Gastrocnemius medialis (tissue), 4 donors: ENCODE measurements at regions not wholly inside any gene's neighbourhood (a gene's known extent, or its start where the extent isn't known, plus 50 kb on each side); places are given as distances from the start of the nearest gene placed in this dataset.

Experiments
- ATAC-seq, 2 donors: fragments of 150-250 bp; one replicate each; pipeline ENCODE4 v1.9.1; 2016
- DNase-seq, 2 donors: peaks; one replicate each; pipeline ENCODE4 v3.0.0-alpha.2; 2019
- H3K27ac ChIP-seq, 4 donors: fragments of 200-600 bp; sonication (generic); 1 replicate in 1 of 4; 2 replicates in 3 of 4; pipeline ENCODE4 v1.5.1; 2016 to 2018; ENCODE audit warnings: mild to moderate bottlenecking in 2 of 4, moderate library complexity in 1 of 4
- H3K27me3 ChIP-seq, 3 donors: fragments of 200-600 bp; sonication (generic) in 2 of 3; 1 replicate in 1 of 3; 2 replicates in 2 of 3; pipeline versions ENCODE4 v1.5.1 to v1.6.0; 2016 to 2019; ENCODE audit warnings: mild to moderate bottlenecking in 1 of 3, moderate library complexity in 1 of 3
- H3K36me3 ChIP-seq, 2 donors: fragments of 200-600 bp; sonication (generic) in 1 of 2; one replicate each; pipeline ENCODE4 v1.5.1; 2017 to 2018
- H3K4me1 ChIP-seq, 2 donors: fragments of 200-600 bp; sonication (generic) in 1 of 2; one replicate each; pipeline ENCODE4 v1.5.1; 2016 to 2017; ENCODE audit warnings: mild to moderate bottlenecking in 2 of 2
- H3K4me3 ChIP-seq, 4 donors: fragments of 200-600 bp; sonication (generic) in 3 of 4; 1 replicate in 1 of 4; 2 replicates in 3 of 4; pipeline ENCODE4 v1.5.1; 2016 to 2019; ENCODE audit warnings: mild to moderate bottlenecking in 2 of 4
- H3K9me3 ChIP-seq, 3 donors: fragments of 200-600 bp; sonication (generic) in 2 of 3; 1 replicate in 1 of 3; 2 replicates in 2 of 3; pipeline ENCODE4 v1.5.1; 2016 to 2019
- POLR2A ChIP-seq, 2 donors: fragments of 450-650 bp; IDR thresholded peaks; one replicate each; pipeline ENCODE4 v1.6.1; 2017; ENCODE audit warnings: antibody characterized with exemption in 2 of 2, mild to moderate bottlenecking in 2 of 2, moderate library complexity in 2 of 2
- in situ Hi-C, 4 donors: fragments of 200-750 bp; cut with MboI; loops; one replicate each; pipeline versions ENCODE4 v1.15.0 to v1.8.0; 2017; ENCODE audit warnings: low sequenced_read_pairs in 4 of 4
- intact Hi-C: fragments of 100-400 bp; cut with DNase I; formaldehyde crosslinking; loops from one replicate; pipeline ENCODE4 v1.15.1; 2023; ENCODE audit warnings: low total_unique reads
- TF ChIP-seq, protein P1 (sequence below), 5 experiments: fragments of 450-650 bp in 3 of 5; fragments of 200-600 bp in 2 of 5; sonication (generic) in 2 of 5; IDR thresholded peaks in 4 of 5; conservative IDR thresholded peaks in 1 of 5; 1 replicate in 4 of 5; 2 replicates in 1 of 5; pipeline ENCODE4 v1.5.1; 2016 to 2019; ENCODE audit warnings: antibody characterized with exemption in 5 of 5, mild to moderate bottlenecking in 3 of 5, moderate library complexity in 3 of 5

DNA sequence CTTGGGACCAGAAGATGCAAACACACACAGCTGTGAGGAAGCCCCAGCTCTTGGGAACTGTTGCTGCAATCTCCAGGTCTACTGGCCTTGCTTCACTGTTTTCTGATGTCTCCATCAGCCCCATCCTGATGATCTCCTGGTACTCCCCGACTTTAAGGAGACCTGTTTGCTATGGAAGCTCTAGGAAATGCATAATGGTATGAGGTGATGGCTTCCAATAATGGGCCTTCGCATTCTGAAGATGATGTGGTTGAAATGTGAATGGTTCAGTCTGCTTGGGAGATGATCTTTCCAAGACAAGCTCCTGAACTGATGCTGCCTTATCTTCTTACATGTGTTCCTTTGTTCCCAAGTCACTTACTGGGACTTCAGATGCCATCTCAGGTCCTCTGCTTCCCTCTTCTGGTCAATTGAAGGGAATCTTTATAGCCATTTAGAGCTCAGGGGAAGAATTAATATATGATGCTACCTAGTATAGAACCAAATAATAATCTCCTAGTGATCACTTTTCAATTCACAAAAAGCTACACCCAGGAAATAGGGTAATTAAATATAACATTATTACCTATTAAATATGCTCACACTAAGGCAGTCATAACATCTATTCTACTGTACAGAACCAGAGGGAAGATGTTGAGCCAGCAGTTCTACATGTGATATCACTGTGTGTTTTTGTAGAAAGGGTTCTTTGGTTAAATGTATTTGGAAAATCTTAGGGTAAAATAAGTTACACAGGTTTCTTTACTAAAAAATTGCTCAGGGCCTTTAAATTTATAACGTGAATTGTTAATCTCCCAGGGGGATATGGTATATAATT is 73.9 kb upstream of the VTCN1 start:
- Histone ChIP-seq H3K4me1 (no peaks in the 10 kb centered on the region), H3K4me3 (no peak overlapping the region), H3K27me3 (no peaks in the 10 kb centered on the region), H3K9me3 (no peaks in the 10 kb centered on the region), H3K27ac (no peak overlapping the region), H3K36me3 (no peaks in the 10 kb centered on the region)
- ATAC-seq (peak; percentile 52 to 75), DNase-seq (no peak)
- in situ Hi-C loops = loop anchor here in 3 of 4 donors (5.0 to 25.0 kb wide), 3 partner anchors 217 to 222 kb away; partner anchors contain the start of gene TTF2 (in 2 of the 3)
- TF ChIP-seq POLR2A (IDR thresholded peaks at IDR 0.05) = no peak
- TF ChIP-seq, protein P1, sequence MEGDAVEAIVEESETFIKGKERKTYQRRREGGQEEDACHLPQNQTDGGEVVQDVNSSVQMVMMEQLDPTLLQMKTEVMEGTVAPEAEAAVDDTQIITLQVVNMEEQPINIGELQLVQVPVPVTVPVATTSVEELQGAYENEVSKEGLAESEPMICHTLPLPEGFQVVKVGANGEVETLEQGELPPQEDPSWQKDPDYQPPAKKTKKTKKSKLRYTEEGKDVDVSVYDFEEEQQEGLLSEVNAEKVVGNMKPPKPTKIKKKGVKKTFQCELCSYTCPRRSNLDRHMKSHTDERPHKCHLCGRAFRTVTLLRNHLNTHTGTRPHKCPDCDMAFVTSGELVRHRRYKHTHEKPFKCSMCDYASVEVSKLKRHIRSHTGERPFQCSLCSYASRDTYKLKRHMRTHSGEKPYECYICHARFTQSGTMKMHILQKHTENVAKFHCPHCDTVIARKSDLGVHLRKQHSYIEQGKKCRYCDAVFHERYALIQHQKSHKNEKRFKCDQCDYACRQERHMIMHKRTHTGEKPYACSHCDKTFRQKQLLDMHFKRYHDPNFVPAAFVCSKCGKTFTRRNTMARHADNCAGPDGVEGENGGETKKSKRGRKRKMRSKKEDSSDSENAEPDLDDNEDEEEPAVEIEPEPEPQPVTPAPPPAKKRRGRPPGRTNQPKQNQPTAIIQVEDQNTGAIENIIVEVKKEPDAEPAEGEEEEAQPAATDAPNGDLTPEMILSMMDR (IDR thresholded peaks at IDR 0.05 in 4 of 5, conservative IDR thresholded peaks at IDR 0.05 in 1 of 5) = peak; percentile 27 to 43 (median 33)
- intact Hi-C loops = loop anchor here (2.0 to 5.0 kb wide), 2 partner anchors 162 to 216 kb away; partner anchors contain the start of gene TRIM45

DNA sequence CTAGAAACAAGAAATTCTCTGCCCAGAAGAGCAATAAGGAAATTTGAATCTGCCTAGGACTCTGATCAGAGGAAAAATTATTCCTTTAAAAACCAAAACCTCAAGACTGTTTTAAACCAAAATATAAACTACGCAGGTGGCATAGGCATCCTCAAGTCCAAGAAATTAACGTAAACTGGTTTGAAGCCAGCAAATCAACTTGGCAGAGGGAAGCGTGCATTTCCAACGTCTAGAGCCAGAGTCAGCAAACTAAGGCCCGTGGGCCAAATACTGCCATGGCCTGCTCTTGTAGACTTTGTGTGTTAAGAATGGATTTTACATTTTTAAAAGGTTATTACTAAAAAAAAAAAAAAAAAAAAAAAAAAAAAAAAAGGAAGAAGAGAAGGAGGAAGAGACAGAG is 67.8 kb upstream of the VTCN1 start:
- DNase-seq (no peak), ATAC-seq (no peak)
- TF ChIP-seq, protein P1 (IDR thresholded peaks at IDR 0.05 in 4 of 5, conservative IDR thresholded peaks at IDR 0.05 in 1 of 5) = no peak
- no peak for TF ChIP-seq POLR2A (IDR thresholded peaks at IDR 0.05)
- H3K4me1 ChIP-seq = no peaks in the 10 kb centered on the region
- no peaks in the 10 kb centered on the region for H3K27me3 ChIP-seq
- in situ Hi-C loops (loop anchor here in 1 of 4 donors (25.0 kb wide), 1 partner anchor 216 kb away; the partner anchor contains the start of gene TTF2), intact Hi-C loops (no loop called here)
- H3K9me3 ChIP-seq = no peaks in the 10 kb centered on the region
- no peak overlapping the region for H3K4me3 ChIP-seq
- no peak overlapping the region for H3K27ac ChIP-seq
- H3K36me3 ChIP-seq = no peaks in the 10 kb centered on the region

DNA sequence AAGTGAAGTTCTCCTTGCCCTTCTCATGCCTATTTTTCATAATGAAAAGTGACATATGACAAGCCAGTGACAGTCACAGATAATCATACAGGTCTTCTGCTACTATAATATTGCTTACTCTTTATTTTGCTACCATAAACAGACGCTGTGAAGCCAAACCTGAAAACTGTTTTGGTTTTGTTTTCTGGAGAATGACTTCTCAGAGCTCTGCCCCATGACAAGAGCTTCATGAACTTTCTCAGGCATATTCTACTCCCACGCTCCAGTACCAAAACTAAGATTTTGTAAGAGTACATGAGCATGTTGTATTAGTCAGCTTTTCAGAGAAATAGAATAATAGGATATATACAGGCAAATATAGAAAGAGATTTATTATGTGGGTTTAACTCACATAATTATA is 64.3 kb upstream of the VTCN1 start:
- DNase-seq = no peak
- intact Hi-C loops (no loop called here), in situ Hi-C loops (loop anchor here in 1 of 4 donors (25.0 kb wide), 1 partner anchor 213 kb away; the partner anchor contains the start of gene TTF2)
- Histone ChIP-seq H3K36me3 (no peaks in the 10 kb centered on the region), H3K9me3 (no peaks in the 10 kb centered on the region), H3K4me1 (no peaks in the 10 kb centered on the region), H3K27ac (no peak overlapping the region), H3K4me3 (no peak overlapping the region), H3K27me3 (no peaks in the 10 kb centered on the region)
- no peak for TF ChIP-seq POLR2A (IDR thresholded peaks at IDR 0.05)
- TF ChIP-seq, protein P1 (IDR thresholded peaks at IDR 0.05 in 4 of 5, conservative IDR thresholded peaks at IDR 0.05 in 1 of 5) = no peak
- no peak for ATAC-seq

DNA sequence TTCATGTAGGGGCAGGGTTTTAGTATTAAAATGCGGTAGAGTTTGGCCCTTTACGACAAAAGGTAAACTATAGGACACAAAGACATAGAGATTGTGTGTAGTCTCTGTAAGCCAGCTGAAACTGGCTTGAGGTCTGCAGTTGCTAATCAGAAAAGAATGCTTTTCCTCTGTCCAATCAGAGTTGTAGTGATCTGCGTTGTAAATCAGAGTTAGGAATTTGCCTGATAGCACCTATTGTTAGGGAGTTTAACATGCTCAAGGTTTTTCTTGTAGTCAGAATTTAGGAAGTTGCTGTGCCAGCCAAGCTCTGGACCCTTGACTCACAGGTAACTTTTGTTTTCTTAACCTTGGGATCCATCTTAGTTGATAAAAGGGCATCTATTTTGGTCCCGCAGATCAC is 61.2 kb upstream of the VTCN1 start:
- H3K9me3 ChIP-seq = no peaks in the 10 kb centered on the region
- intact Hi-C loops = no loop called here
- in situ Hi-C loops = no loop called here

More for the DNA sequence above, 61.2 kb upstream of the VTCN1 start:
- DNase-seq (no peak), ATAC-seq (no peak)
- peaks cover 5 to 12% of the 10 kb centered on the region in 2 donors for H3K4me1 ChIP-seq
- H3K4me3 ChIP-seq = no peak overlapping the region
- no peaks in the 10 kb centered on the region for H3K36me3 ChIP-seq
- no peak overlapping the region for H3K27ac ChIP-seq
- TF ChIP-seq, protein P1 (IDR thresholded peaks at IDR 0.05 in 4 of 5, conservative IDR thresholded peaks at IDR 0.05 in 1 of 5) = no peak
- TF ChIP-seq POLR2A (IDR thresholded peaks at IDR 0.05) = no peak
- H3K27me3 ChIP-seq = no peaks in the 10 kb centered on the region
